Pulmonary artery endothelial cell (primary cell): ENCODE measurements at regions not wholly inside any gene's neighbourhood (a gene's known extent, or its start where the extent isn't known, plus 50 kb on each side); places are given as distances from the start of the nearest gene placed in this dataset.

Experiments
- DNase-seq: peaks from one replicate; pipeline ENCODE4 v3.0.0-alpha.2; 2011; ENCODE audit warnings: low read depth, low spot score

- DNase-seq = no peak
These were observed 2135.9 kb downstream of the ARAP2 start for GRCh38 chr4:34108391-34108790.

- DNase-seq = no peak
These were observed 2131.7 kb downstream of the ARAP2 start for GRCh38 chr4:34112573-34112972.

GRCh38 chr4:34138385-34138784 lies 2105.9 kb downstream of the ARAP2 start:
- no peak for DNase-seq

GRCh38 chr4:34139346-34139745 lies 2105.0 kb downstream of the ARAP2 start:
- no peak for DNase-seq

GRCh38 chr4:34148322-34148908 lies 2095.9 kb downstream of the ARAP2 start:
- DNase-seq = no peak

GRCh38 chr4:34157547-34157946 lies 2086.8 kb downstream of the ARAP2 start:
- no peak for DNase-seq

GRCh38 chr4:34158878-34159277 lies 2085.4 kb downstream of the ARAP2 start:
- DNase-seq = no peak

- DNase-seq = no peak
These were observed 2073.4 kb downstream of the ARAP2 start for GRCh38 chr4:34170946-34171345.

GRCh38 chr4:34176609-34177008 lies 2067.7 kb downstream of the ARAP2 start:
- DNase-seq = no peak

- DNase-seq = no peak
These were observed 2065.8 kb downstream of the ARAP2 start for GRCh38 chr4:34178476-34178875.

- no peak for DNase-seq
These were observed 2062.9 kb downstream of the ARAP2 start for GRCh38 chr4:34181311-34181841.

GRCh38 chr4:34181891-34182290 lies 2062.4 kb downstream of the ARAP2 start:
- DNase-seq = no peak

- DNase-seq = no peak
These were observed 2062.0 kb downstream of the ARAP2 start for GRCh38 chr4:34182306-34182705.

GRCh38 chr4:34183926-34184325 lies 2060.4 kb downstream of the ARAP2 start:
- DNase-seq = no peak

- DNase-seq = no peak
These were observed 2057.3 kb downstream of the ARAP2 start for GRCh38 chr4:34187056-34187455.

GRCh38 chr4:34191443-34191842 lies 2052.9 kb downstream of the ARAP2 start:
- DNase-seq = no peak

GRCh38 chr4:34193451-34194154 lies 2050.7 kb downstream of the ARAP2 start:
- DNase-seq = no peak

- DNase-seq = no peak
These were observed 2049.7 kb downstream of the ARAP2 start for GRCh38 chr4:34194585-34194984.

- DNase-seq = no peak
These were observed 2047.9 kb downstream of the ARAP2 start for GRCh38 chr4:34196375-34196774.

GRCh38 chr4:34198966-34199365 lies 2045.3 kb downstream of the ARAP2 start:
- no peak for DNase-seq

- no peak for DNase-seq
These were observed 2043.8 kb downstream of the ARAP2 start for GRCh38 chr4:34200535-34200934.

- no peak for DNase-seq
These were observed 2042.2 kb downstream of the ARAP2 start for GRCh38 chr4:34202154-34202553.

- DNase-seq = no peak
These were observed 2023.7 kb downstream of the ARAP2 start for GRCh38 chr4:34220601-34221000.
